Stimulated activated CD8-positive, alpha-beta memory T cell treated with anti-CD3 and anti-CD28 coated beads, Interleukin-12 subunit alpha, Interleukin-12 subunit beta, amount 100 ng/mL, for 1 hour (primary cell): ENCODE measurements at regions not wholly inside any gene's neighbourhood (a gene's known extent, or its start where the extent isn't known, plus 50 kb on each side); places are given as distances from the start of the nearest gene placed in this dataset.
"Not testable (repeated sequence)": the region's sequence is repeated elsewhere in the genome, so short reads cannot be mapped to it uniquely, and the experiment has no call there.

Source experiments
- DNase-seq: peaks from one replicate; pipeline ENCODE4 v3.0.0-alpha.2; 2020; ENCODE audit warnings: low read depth

GRCh38 chr16:6853565-6853964 is 479.1 kb upstream of the RBFOX1 start:
- no peak for DNase-seq

GRCh38 chr16:6852643-6853225 is 479.9 kb upstream of the RBFOX1 start:
- no peak for DNase-seq

- DNase-seq: no peak
Observed at GRCh38 chr16:6846452-6846851, 486.2 kb upstream of the RBFOX1 start.

- DNase-seq: no peak
Observed at GRCh38 chr16:6841392-6841791, 491.3 kb upstream of the RBFOX1 start.

- no peak for DNase-seq
Observed at GRCh38 chr16:6837722-6838121, 494.9 kb upstream of the RBFOX1 start.

- DNase-seq: no peak
Observed at GRCh38 chr16:6836766-6837165, 495.9 kb upstream of the RBFOX1 start.

- no peak for DNase-seq
Observed at GRCh38 chr16:6835941-6836340, 496.7 kb upstream of the RBFOX1 start.

- no peak for DNase-seq
Observed at GRCh38 chr16:6835516-6835915, 497.1 kb upstream of the RBFOX1 start.

GRCh38 chr16:6828690-6829089 is 504.0 kb upstream of the RBFOX1 start:
- no peak for DNase-seq

GRCh38 chr16:6827931-6828330 is 504.7 kb upstream of the RBFOX1 start:
- no peak for DNase-seq

GRCh38 chr16:6827267-6827666 is 505.4 kb upstream of the RBFOX1 start:
- no peak for DNase-seq

- no peak for DNase-seq
Observed at GRCh38 chr16:6822041-6822440, 510.6 kb upstream of the RBFOX1 start.

GRCh38 chr16:6804461-6804860 is 528.2 kb upstream of the RBFOX1 start:
- no peak for DNase-seq

- DNase-seq: no peak
Observed at GRCh38 chr16:6803176-6803575, 529.5 kb upstream of the RBFOX1 start.

GRCh38 chr16:6797223-6797622 is 535.4 kb upstream of the RBFOX1 start:
- no peak for DNase-seq

GRCh38 chr16:6777624-6778023 is 555.0 kb upstream of the RBFOX1 start:
- no peak for DNase-seq

GRCh38 chr16:6775712-6776111 is 556.9 kb upstream of the RBFOX1 start:
- DNase-seq: no peak

- DNase-seq: no peak
Observed at GRCh38 chr16:6771956-6772355, 560.7 kb upstream of the RBFOX1 start.

GRCh38 chr16:6753553-6753952 is 579.1 kb upstream of the RBFOX1 start:
- DNase-seq: no peak

- no peak for DNase-seq
Observed at GRCh38 chr16:6751191-6751590, 581.5 kb upstream of the RBFOX1 start.

- DNase-seq: no peak
Observed at GRCh38 chr16:6749698-6750097, 582.9 kb upstream of the RBFOX1 start.

GRCh38 chr16:6736302-6736701 is 596.3 kb upstream of the RBFOX1 start:
- DNase-seq: not testable (repeated sequence)

- DNase-seq: no peak
Observed at GRCh38 chr16:6735631-6736030, 597.0 kb upstream of the RBFOX1 start.

GRCh38 chr16:6732166-6732565 is 600.5 kb upstream of the RBFOX1 start:
- DNase-seq: no peak

GRCh38 chr16:6728381-6728780 is 604.3 kb upstream of the RBFOX1 start:
- DNase-seq: no peak
